B cell (primary cell): ENCODE measurements at regions not wholly inside any gene's neighbourhood (a gene's known extent, or its start where the extent isn't known, plus 50 kb on each side); places are given as distances from the start of the nearest gene placed in this dataset.

Source experiments
- EZH2 ChIP-seq: IDR thresholded peaks from 2 replicates; pipeline ENCODE4 v1.6.1; 2012; ENCODE audit warnings: borderline replicate concordance, low read depth, mild to moderate bottlenecking, moderate library complexity, low read length; ENCODE audit not compliant: insufficient read depth, poor library complexity, severe bottlenecking
- TF ChIP-seq, protein P1 (sequence below): fragments of 200-600 bp; IDR thresholded peaks from one replicate; pipeline ENCODE4 v1.8.0; 2022; ENCODE audit warnings: antibody characterized with exemption, mild to moderate bottlenecking

DNA sequence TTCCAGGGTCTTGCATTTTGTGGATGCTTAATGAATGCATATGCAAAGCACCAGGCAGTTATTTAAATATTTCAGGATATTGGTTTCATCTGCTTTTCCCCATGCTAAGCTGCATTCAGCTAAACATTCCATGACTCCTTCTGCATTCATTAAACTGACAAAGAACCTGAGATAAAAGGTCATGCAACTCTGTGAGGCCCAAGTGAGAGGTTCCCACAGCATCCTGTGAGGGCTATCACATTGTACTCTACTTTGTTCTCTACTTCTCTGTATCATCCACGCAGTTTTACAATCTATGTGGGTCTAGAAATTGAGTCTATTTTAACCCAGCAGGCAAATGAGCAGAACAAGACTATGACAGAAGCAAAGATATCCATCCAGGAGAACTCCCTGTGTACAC is 86.4 kb upstream of the PRSS16 start:
- TF ChIP-seq, protein P1, sequence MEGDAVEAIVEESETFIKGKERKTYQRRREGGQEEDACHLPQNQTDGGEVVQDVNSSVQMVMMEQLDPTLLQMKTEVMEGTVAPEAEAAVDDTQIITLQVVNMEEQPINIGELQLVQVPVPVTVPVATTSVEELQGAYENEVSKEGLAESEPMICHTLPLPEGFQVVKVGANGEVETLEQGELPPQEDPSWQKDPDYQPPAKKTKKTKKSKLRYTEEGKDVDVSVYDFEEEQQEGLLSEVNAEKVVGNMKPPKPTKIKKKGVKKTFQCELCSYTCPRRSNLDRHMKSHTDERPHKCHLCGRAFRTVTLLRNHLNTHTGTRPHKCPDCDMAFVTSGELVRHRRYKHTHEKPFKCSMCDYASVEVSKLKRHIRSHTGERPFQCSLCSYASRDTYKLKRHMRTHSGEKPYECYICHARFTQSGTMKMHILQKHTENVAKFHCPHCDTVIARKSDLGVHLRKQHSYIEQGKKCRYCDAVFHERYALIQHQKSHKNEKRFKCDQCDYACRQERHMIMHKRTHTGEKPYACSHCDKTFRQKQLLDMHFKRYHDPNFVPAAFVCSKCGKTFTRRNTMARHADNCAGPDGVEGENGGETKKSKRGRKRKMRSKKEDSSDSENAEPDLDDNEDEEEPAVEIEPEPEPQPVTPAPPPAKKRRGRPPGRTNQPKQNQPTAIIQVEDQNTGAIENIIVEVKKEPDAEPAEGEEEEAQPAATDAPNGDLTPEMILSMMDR: no peak
- no peak for TF ChIP-seq EZH2
